Retinal pigment epithelial cell (primary cell): ENCODE measurements at regions not wholly inside any gene's neighbourhood (a gene's known extent, or its start where the extent isn't known, plus 50 kb on each side); places are given as distances from the start of the nearest gene placed in this dataset.
"Not testable (repeated sequence)": the region's sequence is repeated elsewhere in the genome, so short reads cannot be mapped to it uniquely, and the experiment has no call there.

Experiments used
- DNase-seq: peaks from one replicate; pipeline ENCODE4 v3.0.0-alpha.2; 2010; ENCODE audit warnings: low read depth
- H3K4me3 ChIP-seq: 2 replicates; pipeline ENCODE4 v1.5.1; 2011; ENCODE audit warnings: mild to moderate bottlenecking, low read length, control low read depth, moderate library complexity
- CTCF ChIP-seq: conservative IDR thresholded peaks from 2 replicates; pipeline ENCODE4 v1.5.1; 2011; ENCODE audit warnings: low read depth, low read length, control low read depth, inconsistent platforms

- H3K4me3 ChIP-seq: no peak overlapping the region
- DNase-seq: peak; percentile 94
- no peak for TF ChIP-seq CTCF
Measured at GRCh38 chr3:187491371-187491770, 123.2 kb downstream of the RTP4 start.

- no peak overlapping the region for H3K4me3 ChIP-seq
- DNase-seq: no peak
- no peak for TF ChIP-seq CTCF
Measured at GRCh38 chr3:187490366-187490765, 122.2 kb downstream of the RTP4 start.

- no peak for TF ChIP-seq CTCF
- DNase-seq: no peak
- H3K4me3 ChIP-seq: no peak overlapping the region
Measured at GRCh38 chr3:187484547-187485295, 116.5 kb downstream of the RTP4 start.

- no peak overlapping the region for H3K4me3 ChIP-seq
- TF ChIP-seq CTCF: no peak
- no peak for DNase-seq
Measured at GRCh38 chr3:187481426-187481825, 113.2 kb downstream of the RTP4 start.

- H3K4me3 ChIP-seq, DNase-seq: not testable (repeated sequence)
Measured at GRCh38 chr3:187475613-187476012, 107.4 kb downstream of the RTP4 start.

- no peak for TF ChIP-seq CTCF
- H3K4me3 ChIP-seq: no peak overlapping the region
- no peak for DNase-seq
Measured at GRCh38 chr3:187473778-187474406, 105.7 kb downstream of the RTP4 start.

- not testable (repeated sequence) for DNase-seq, H3K4me3 ChIP-seq
Measured at GRCh38 chr3:187466306-187466705, 98.1 kb downstream of the RTP4 start.

GRCh38 chr3:187465503-187465902, 97.3 kb downstream of the RTP4 start:
- no peak for TF ChIP-seq CTCF
- H3K4me3 ChIP-seq: no peak overlapping the region
- no peak for DNase-seq
